ENCODE measurements at regions not wholly inside any gene's neighbourhood (a gene's known extent, or its start where the extent isn't known, plus 50 kb on each side); places are given as distances from the start of the nearest gene placed in this dataset.

GRCh38 chr4:89422441-89422990 is 114.9 kb upstream of the GPRIN3 start:
- TF ChIP-seq EP300 (IDR thresholded peaks at IDR 0.05; ENCODE audit: borderline replicate concordance) (no peak), TAF1 (IDR thresholded peaks at IDR 0.05; ENCODE audit: low read depth) (no peak), RAD21 (IDR thresholded peaks at IDR 0.05; ENCODE audit: low read depth) (no peak)
- TF ChIP-seq, protein P1, sequence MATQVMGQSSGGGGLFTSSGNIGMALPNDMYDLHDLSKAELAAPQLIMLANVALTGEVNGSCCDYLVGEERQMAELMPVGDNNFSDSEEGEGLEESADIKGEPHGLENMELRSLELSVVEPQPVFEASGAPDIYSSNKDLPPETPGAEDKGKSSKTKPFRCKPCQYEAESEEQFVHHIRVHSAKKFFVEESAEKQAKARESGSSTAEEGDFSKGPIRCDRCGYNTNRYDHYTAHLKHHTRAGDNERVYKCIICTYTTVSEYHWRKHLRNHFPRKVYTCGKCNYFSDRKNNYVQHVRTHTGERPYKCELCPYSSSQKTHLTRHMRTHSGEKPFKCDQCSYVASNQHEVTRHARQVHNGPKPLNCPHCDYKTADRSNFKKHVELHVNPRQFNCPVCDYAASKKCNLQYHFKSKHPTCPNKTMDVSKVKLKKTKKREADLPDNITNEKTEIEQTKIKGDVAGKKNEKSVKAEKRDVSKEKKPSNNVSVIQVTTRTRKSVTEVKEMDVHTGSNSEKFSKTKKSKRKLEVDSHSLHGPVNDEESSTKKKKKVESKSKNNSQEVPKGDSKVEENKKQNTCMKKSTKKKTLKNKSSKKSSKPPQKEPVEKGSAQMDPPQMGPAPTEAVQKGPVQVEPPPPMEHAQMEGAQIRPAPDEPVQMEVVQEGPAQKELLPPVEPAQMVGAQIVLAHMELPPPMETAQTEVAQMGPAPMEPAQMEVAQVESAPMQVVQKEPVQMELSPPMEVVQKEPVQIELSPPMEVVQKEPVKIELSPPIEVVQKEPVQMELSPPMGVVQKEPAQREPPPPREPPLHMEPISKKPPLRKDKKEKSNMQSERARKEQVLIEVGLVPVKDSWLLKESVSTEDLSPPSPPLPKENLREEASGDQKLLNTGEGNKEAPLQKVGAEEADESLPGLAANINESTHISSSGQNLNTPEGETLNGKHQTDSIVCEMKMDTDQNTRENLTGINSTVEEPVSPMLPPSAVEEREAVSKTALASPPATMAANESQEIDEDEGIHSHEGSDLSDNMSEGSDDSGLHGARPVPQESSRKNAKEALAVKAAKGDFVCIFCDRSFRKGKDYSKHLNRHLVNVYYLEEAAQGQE (IDR thresholded peaks at IDR 0.05; ENCODE audit: low read depth) = no peak
